Rectal smooth muscle tissue (tissue), 1 donor: ENCODE measurements at regions not wholly inside any gene's neighbourhood (a gene's known extent, or its start where the extent isn't known, plus 50 kb on each side); places are given as distances from the start of the nearest gene placed in this dataset.

Experiments
- H3K27ac ChIP-seq: one replicate; pipeline ENCODE4 v1.7.0; 2013; ENCODE audit warnings: low read depth, low read length, inconsistent platforms
- H3K27me3 ChIP-seq: one replicate; pipeline ENCODE4 v1.7.0; 2013; ENCODE audit warnings: low read length; ENCODE audit not compliant: control insufficient read depth, insufficient read depth
- H3K36me3 ChIP-seq: one replicate; pipeline ENCODE4 v1.7.0; 2013; ENCODE audit warnings: low read length; ENCODE audit not compliant: control insufficient read depth, insufficient read depth
- H3K4me1 ChIP-seq: one replicate; pipeline ENCODE4 v1.7.0; 2013; ENCODE audit warnings: low read length; ENCODE audit not compliant: control insufficient read depth, insufficient read depth
- H3K4me3 ChIP-seq: one replicate; pipeline ENCODE4 v1.7.0; 2013; ENCODE audit warnings: low read length
- H3K9ac ChIP-seq: one replicate; pipeline ENCODE4 v1.7.0; 2013; ENCODE audit warnings: low read length

GRCh38 chr20:56983813-56984212 lies 282.6 kb downstream of the BMP7 start:
- Histone ChIP-seq H3K4me1 (no peaks in the 10 kb centered on the region), H3K9ac (no peak overlapping the region), H3K4me3 (no peak overlapping the region), H3K36me3 (no peaks in the 10 kb centered on the region), H3K27ac (no peak overlapping the region), H3K27me3 (no peaks in the 10 kb centered on the region)

GRCh38 chr20:56985066-56985685 lies 281.3 kb downstream of the BMP7 start:
- Histone ChIP-seq H3K36me3 (no peaks in the 10 kb centered on the region), H3K27ac (no peak overlapping the region), H3K4me3 (no peak overlapping the region), H3K27me3 (no peaks in the 10 kb centered on the region), H3K9ac (no peak overlapping the region), H3K4me1 (no peaks in the 10 kb centered on the region)

GRCh38 chr20:56986476-56986875 lies 280.0 kb downstream of the BMP7 start:
- Histone ChIP-seq H3K27ac (no peak overlapping the region), H3K4me3 (no peak overlapping the region), H3K4me1 (no peaks in the 10 kb centered on the region), H3K36me3 (no peaks in the 10 kb centered on the region), H3K9ac (no peak overlapping the region), H3K27me3 (no peaks in the 10 kb centered on the region)

GRCh38 chr20:56986931-56987720 lies 279.3 kb downstream of the BMP7 start:
- Histone ChIP-seq H3K4me1 (no peaks in the 10 kb centered on the region), H3K36me3 (no peaks in the 10 kb centered on the region), H3K9ac (no peak overlapping the region), H3K27me3 (no peaks in the 10 kb centered on the region), H3K4me3 (no peak overlapping the region), H3K27ac (no peak overlapping the region)

GRCh38 chr20:56987986-56988385 lies 278.5 kb downstream of the BMP7 start:
- Histone ChIP-seq H3K27me3 (no peaks in the 10 kb centered on the region), H3K4me1 (no peaks in the 10 kb centered on the region), H3K36me3 (no peaks in the 10 kb centered on the region), H3K27ac (no peak overlapping the region), H3K4me3 (no peak overlapping the region), H3K9ac (no peak overlapping the region)

GRCh38 chr20:56988446-56988845 lies 278.0 kb downstream of the BMP7 start:
- Histone ChIP-seq H3K4me3 (no peak overlapping the region), H3K36me3 (no peaks in the 10 kb centered on the region), H3K4me1 (no peaks in the 10 kb centered on the region), H3K27me3 (no peaks in the 10 kb centered on the region), H3K9ac (no peak overlapping the region), H3K27ac (no peak overlapping the region)

- Histone ChIP-seq H3K27ac (no peak overlapping the region), H3K4me3 (no peak overlapping the region), H3K27me3 (no peaks in the 10 kb centered on the region)
Observed at GRCh38 chr20:56989516-56989915, 276.9 kb downstream of the BMP7 start.

GRCh38 chr20:56993020-56993559 lies 273.4 kb downstream of the BMP7 start:
- H3K27ac ChIP-seq, result no peak overlapping the region
- H3K27me3 ChIP-seq, result no peaks in the 10 kb centered on the region
- no peak overlapping the region for H3K9ac ChIP-seq
- H3K36me3 ChIP-seq, result no peaks in the 10 kb centered on the region
- no peak overlapping the region for H3K4me3 ChIP-seq
- H3K4me1 ChIP-seq, result no peaks in the 10 kb centered on the region

More at GRCh38 chr20:56989516-56989915, 276.9 kb downstream of the BMP7 start:
- Histone ChIP-seq H3K36me3 (no peaks in the 10 kb centered on the region), H3K4me1 (no peaks in the 10 kb centered on the region), H3K9ac (no peak overlapping the region)

- no peaks in the 10 kb centered on the region for H3K4me1 ChIP-seq
- H3K27me3 ChIP-seq, result no peaks in the 10 kb centered on the region
- no peak overlapping the region for H3K9ac ChIP-seq
- no peak overlapping the region for H3K27ac ChIP-seq
- no peaks in the 10 kb centered on the region for H3K36me3 ChIP-seq
- H3K4me3 ChIP-seq, result no peak overlapping the region
Observed at GRCh38 chr20:56994006-56994405, 272.4 kb downstream of the BMP7 start.

- H3K4me3 ChIP-seq, result no peak overlapping the region
- no peak overlapping the region for H3K9ac ChIP-seq
- no peaks in the 10 kb centered on the region for H3K27me3 ChIP-seq
- H3K27ac ChIP-seq, result no peak overlapping the region
- H3K36me3 ChIP-seq, result no peaks in the 10 kb centered on the region
- H3K4me1 ChIP-seq, result no peaks in the 10 kb centered on the region
Observed at GRCh38 chr20:56995149-56995548, 271.3 kb downstream of the BMP7 start.

- no peak overlapping the region for H3K4me3 ChIP-seq
- H3K36me3 ChIP-seq, result no peaks in the 10 kb centered on the region
- no peak overlapping the region for H3K9ac ChIP-seq
- H3K27ac ChIP-seq, result no peak overlapping the region
- no peaks in the 10 kb centered on the region for H3K4me1 ChIP-seq
- H3K27me3 ChIP-seq, result no peaks in the 10 kb centered on the region
Observed at GRCh38 chr20:56995635-56996075, 270.8 kb downstream of the BMP7 start.

GRCh38 chr20:56996533-56996932 lies 269.9 kb downstream of the BMP7 start:
- Histone ChIP-seq H3K27ac (no peak overlapping the region), H3K27me3 (no peaks in the 10 kb centered on the region)

More at GRCh38 chr20:56996533-56996932, 269.9 kb downstream of the BMP7 start:
- no peak overlapping the region for H3K9ac ChIP-seq
- H3K4me1 ChIP-seq, result no peaks in the 10 kb centered on the region
- no peaks in the 10 kb centered on the region for H3K36me3 ChIP-seq
- H3K4me3 ChIP-seq, result no peak overlapping the region
